Spleen (tissue), 7 donors: ENCODE measurements at regions not wholly inside any gene's neighbourhood (a gene's known extent, or its start where the extent isn't known, plus 50 kb on each side); places are given as distances from the start of the nearest gene placed in this dataset.

ENCODE experiments used
- POLR2A ChIP-seq, 3 donors: fragments of 450-650 bp; IDR thresholded peaks; one replicate each; pipeline ENCODE4 v1.5.1; 2017; ENCODE audit warnings: antibody characterized with exemption in 3 of 3, mild to moderate bottlenecking in 1 of 3
- POLR2AphosphoS5 ChIP-seq, 3 donors: sonication (generic); formaldehyde crosslinking; IDR thresholded peaks; one replicate each; pipeline ENCODE4 v1.5.1; 2017; ENCODE audit warnings: antibody characterized with exemption in 3 of 3
- TF ChIP-seq, protein P1 (sequence below), 11 experiments: fragments of 200-600 bp in 7 of 11; fragments of 450-650 bp in 4 of 11; sonication (generic) in 4 of 11; IDR thresholded peaks in 8 of 11; conservative IDR thresholded peaks in 3 of 11; 1 replicate in 7 of 11; 2 replicates in 4 of 11; pipeline versions ENCODE4 v1.4.0 to v1.8.0; 2016 to 2021; ENCODE audit warnings: antibody characterized with exemption in 11 of 11, inconsistent platforms in 4 of 11, mild to moderate bottlenecking in 1 of 11
- donor health status: DM: no; HTN: no; CAD: no; lungs with moderate emphysema.
- donor health status: DM: no; HTN: no; CAD: no.
- donor health status: DM: no; HTN: no; CAD: no.

DNA sequence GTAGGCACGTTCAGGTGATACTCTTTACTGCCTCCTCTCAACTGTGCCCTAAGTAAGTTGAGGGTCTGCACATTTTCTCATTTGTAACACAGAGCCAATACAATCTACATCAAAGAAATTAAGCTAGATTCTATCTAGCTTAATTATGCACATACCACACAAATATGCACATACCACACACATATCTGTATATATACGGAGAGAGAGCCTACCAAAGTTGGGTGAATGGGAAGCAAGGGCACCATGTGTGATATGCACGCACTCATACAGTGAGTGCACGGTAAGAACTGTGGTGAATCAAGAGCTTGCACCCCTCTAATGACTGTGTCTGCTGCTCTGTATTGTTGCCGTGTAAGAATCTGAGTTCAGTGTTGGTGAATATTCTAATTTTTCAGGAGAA lies 314.9 kb downstream of the ZNF326 start:
- TF ChIP-seq, protein P1, sequence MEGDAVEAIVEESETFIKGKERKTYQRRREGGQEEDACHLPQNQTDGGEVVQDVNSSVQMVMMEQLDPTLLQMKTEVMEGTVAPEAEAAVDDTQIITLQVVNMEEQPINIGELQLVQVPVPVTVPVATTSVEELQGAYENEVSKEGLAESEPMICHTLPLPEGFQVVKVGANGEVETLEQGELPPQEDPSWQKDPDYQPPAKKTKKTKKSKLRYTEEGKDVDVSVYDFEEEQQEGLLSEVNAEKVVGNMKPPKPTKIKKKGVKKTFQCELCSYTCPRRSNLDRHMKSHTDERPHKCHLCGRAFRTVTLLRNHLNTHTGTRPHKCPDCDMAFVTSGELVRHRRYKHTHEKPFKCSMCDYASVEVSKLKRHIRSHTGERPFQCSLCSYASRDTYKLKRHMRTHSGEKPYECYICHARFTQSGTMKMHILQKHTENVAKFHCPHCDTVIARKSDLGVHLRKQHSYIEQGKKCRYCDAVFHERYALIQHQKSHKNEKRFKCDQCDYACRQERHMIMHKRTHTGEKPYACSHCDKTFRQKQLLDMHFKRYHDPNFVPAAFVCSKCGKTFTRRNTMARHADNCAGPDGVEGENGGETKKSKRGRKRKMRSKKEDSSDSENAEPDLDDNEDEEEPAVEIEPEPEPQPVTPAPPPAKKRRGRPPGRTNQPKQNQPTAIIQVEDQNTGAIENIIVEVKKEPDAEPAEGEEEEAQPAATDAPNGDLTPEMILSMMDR (IDR thresholded peaks at IDR 0.05 in 8 of 11, conservative IDR thresholded peaks at IDR 0.05 in 3 of 11) = no peak
- TF ChIP-seq POLR2AphosphoS5 (IDR thresholded peaks at IDR 0.05) (no peak), POLR2A (IDR thresholded peaks at IDR 0.05) (no peak)
